ENCODE measurements at regions not wholly inside any gene's neighbourhood (a gene's known extent, or its start where the extent isn't known, plus 50 kb on each side); places are given as distances from the start of the nearest gene placed in this dataset.

DNA sequence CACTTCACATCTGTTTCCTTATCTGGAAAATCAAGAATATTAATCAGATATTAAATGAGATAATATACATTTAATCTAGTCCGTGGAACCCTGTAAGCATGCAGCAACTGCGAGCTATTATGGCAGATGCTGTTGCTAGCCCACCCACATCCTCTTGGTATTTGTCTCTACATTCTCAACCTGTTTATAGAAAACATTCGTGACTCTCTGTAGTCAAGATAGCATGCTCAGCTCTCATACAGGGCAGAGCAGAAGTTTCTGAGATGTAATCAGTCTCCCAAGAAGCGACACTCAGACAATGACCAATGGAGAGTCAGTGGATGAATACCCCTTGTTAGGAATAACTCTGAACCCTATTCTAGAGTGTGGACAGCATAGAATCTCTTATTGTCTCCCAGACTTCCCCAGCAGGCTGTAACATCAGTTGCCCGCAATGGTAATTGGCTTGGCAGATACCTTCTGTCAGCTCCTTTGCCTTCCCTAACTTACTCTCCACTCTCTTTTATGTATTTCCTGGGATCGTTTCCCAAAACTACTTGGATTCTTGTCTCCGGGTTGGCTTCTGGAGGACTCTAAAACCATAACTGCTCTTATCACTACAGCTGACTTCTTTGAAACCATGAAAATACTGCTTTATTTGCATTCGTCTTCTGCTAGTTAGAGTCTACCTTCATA, 400.7 kb upstream of the TNP1 start:
- no peak for DNase-seq (ENCODE audit: low read depth)
- Histone ChIP-seq H3K27me3 (ENCODE audit: control insufficient read depth, insufficient read depth, low read length) (no peaks in the 10 kb centered on the region), H3K36me3 (ENCODE audit: control insufficient read depth, insufficient read depth, low read length) (no peaks in the 10 kb centered on the region), H3K4me3 (ENCODE audit: low read depth, low read length) (no peak overlapping the region)
- no peak for TF ChIP-seq CTCF (IDR thresholded peaks at IDR 0.05; ENCODE audit: insufficient read depth, low read length, poor library complexity, severe bottlenecking)

DNA sequence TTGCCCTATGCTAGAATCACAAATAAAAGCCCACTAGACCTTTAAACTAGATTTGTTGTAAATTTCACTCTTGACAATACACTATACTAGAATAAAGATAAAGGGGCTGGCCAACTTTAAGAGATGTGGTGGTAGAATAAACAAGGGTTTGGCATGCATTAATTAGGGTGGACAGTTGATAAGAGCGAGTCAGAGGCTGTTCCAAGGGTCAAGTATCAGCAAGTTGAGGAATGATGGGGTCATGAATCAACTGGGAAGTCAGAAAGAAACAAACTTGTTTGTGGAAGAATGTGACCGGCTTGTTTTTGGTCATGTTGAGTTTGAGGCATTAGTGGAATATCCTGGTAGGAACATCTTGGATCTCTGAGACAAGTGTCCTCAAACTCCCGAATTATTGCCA, 398.3 kb upstream of the TNP1 start:
- no peak for DNase-seq (ENCODE audit: low read depth)
- no peak for TF ChIP-seq CTCF (IDR thresholded peaks at IDR 0.05; ENCODE audit: insufficient read depth, low read length, poor library complexity, severe bottlenecking)
- Histone ChIP-seq H3K4me3 (ENCODE audit: low read depth, low read length) (no peak overlapping the region), H3K36me3 (ENCODE audit: control insufficient read depth, insufficient read depth, low read length) (no peaks in the 10 kb centered on the region), H3K27me3 (ENCODE audit: control insufficient read depth, insufficient read depth, low read length) (no peaks in the 10 kb centered on the region)

- DNase-seq (ENCODE audit: low read depth): peak; percentile 47
- H3K4me3 ChIP-seq (ENCODE audit: low read depth, low read length): no peak overlapping the region
- no peaks in the 10 kb centered on the region for H3K36me3 ChIP-seq (ENCODE audit: control insufficient read depth, insufficient read depth, low read length)
- H3K27me3 ChIP-seq (ENCODE audit: control insufficient read depth, insufficient read depth, low read length): no peaks in the 10 kb centered on the region
- TF ChIP-seq CTCF (IDR thresholded peaks at IDR 0.05; ENCODE audit: insufficient read depth, low read length, poor library complexity, severe bottlenecking): no peak
These were observed 396.4 kb upstream of the TNP1 start for GRCh38 chr2:217256251-217256650.

- H3K36me3 ChIP-seq (ENCODE audit: control insufficient read depth, insufficient read depth, low read length): no peaks in the 10 kb centered on the region
- no peak for DNase-seq (ENCODE audit: low read depth)
- no peaks in the 10 kb centered on the region for H3K27me3 ChIP-seq (ENCODE audit: control insufficient read depth, insufficient read depth, low read length)
- H3K4me3 ChIP-seq (ENCODE audit: low read depth, low read length): no peak overlapping the region
- TF ChIP-seq CTCF (IDR thresholded peaks at IDR 0.05; ENCODE audit: insufficient read depth, low read length, poor library complexity, severe bottlenecking): no peak
These were observed 394.2 kb upstream of the TNP1 start for GRCh38 chr2:217254111-217254510.

GRCh38 chr2:217252181-217252580, 392.3 kb upstream of the TNP1 start:
- Histone ChIP-seq H3K4me3 (ENCODE audit: low read depth, low read length) (no peak overlapping the region), H3K27me3 (ENCODE audit: control insufficient read depth, insufficient read depth, low read length) (no peaks in the 10 kb centered on the region), H3K36me3 (ENCODE audit: control insufficient read depth, insufficient read depth, low read length) (no peaks in the 10 kb centered on the region)
- no peak for TF ChIP-seq CTCF (IDR thresholded peaks at IDR 0.05; ENCODE audit: insufficient read depth, low read length, poor library complexity, severe bottlenecking)
- no peak for DNase-seq (ENCODE audit: low read depth)

DNA sequence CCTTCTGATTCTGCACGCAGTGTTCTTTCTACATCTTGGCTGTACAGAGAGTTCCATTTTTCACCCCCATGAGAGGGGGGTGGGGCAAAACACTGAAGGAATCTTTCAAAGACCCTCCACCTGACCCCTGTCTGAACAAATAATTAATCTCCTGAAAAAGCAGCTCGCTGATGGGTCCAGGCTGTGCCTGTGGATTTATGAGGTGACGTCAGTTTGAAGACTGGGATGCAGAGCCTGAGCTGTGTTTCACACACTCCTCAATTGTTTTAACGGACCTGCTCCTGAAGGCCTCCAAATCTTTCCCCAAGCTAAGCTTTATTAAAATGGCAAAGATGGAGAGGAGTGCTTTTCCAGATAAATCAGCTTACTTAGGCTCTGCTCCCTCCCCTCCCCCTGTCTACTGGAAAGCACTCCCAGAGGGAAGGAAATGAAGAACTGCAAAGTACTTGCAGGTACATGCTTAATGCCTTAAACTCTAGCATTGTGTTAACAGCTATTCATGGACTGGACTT, 390.2 kb upstream of the TNP1 start:
- no peak overlapping the region for H3K4me3 ChIP-seq (ENCODE audit: low read depth, low read length)
- no peaks in the 10 kb centered on the region for H3K36me3 ChIP-seq (ENCODE audit: control insufficient read depth, insufficient read depth, low read length)
- no peaks in the 10 kb centered on the region for H3K27me3 ChIP-seq (ENCODE audit: control insufficient read depth, insufficient read depth, low read length)
- no peak for DNase-seq (ENCODE audit: low read depth)
- TF ChIP-seq CTCF (IDR thresholded peaks at IDR 0.05; ENCODE audit: insufficient read depth, low read length, poor library complexity, severe bottlenecking): no peak
